HCT116 (cell line): ENCODE measurements at regions not wholly inside any gene's neighbourhood (a gene's known extent, or its start where the extent isn't known, plus 50 kb on each side); places are given as distances from the start of the nearest gene placed in this dataset.

ENCODE experiments used
- ATAC-seq: fragments of 200-7000 bp; cut with Tn5 transposase; 2 replicates; pipeline ENCODE4 v1.9.1; 2020; ENCODE audit warnings: mild to moderate bottlenecking, moderate library complexity
- BruUV-seq: library from RNA; stranded (reverse); fragments of 400-500 nt; replicated peaks from 2 replicates; lab custom pipeline; 2021; lab: Mats Ljungman, UMichigan
- CTCF ChIA-PET: fragments of 300-600 bp; sonication (Branson Sonifier 250); formaldehyde crosslinking; loops from one replicate; lab custom pipeline; 2021; ENCODE audit warnings: antibody characterized with exemption; lab: Charles Lee
- POLR2A ChIA-PET: fragments of 300-600, 350-600 bp; sonication (Branson Sonifier 250); formaldehyde crosslinking; loops from one replicate; lab custom pipeline; 2021; ENCODE audit warnings: antibody characterized with exemption; lab: Charles Lee
- RAD21 ChIA-PET, 2 experiments: fragments of 300-600 bp; sonication (Branson Sonifier 250); formaldehyde crosslinking; loops; one replicate each; lab custom pipeline; 2023; ENCODE audit warnings: low total read pairs in 2 of 2; ENCODE audit not compliant: uncharacterized antibody in 2 of 2, unreplicated experiment in 2 of 2, low non-redundant PET in 1 of 2; lab: Charles Lee
- DNase-seq: peaks from one replicate; pipeline ENCODE4 v3.0.0-alpha.2; 2010; ENCODE audit warnings: low read depth, low spot score
- H2AFZ ChIP-seq: fragments of 200-600 bp; shearing (Covaris generic), sonication (generic); 2 replicates; pipeline ENCODE4 v1.6.1; 2017; ENCODE audit warnings: low read depth, mixed run types, mixed read lengths, antibody characterized with exemption, low read length; ENCODE audit not compliant: poor library complexity, severe bottlenecking
- H3K27ac ChIP-seq: 2 replicates; pipeline ENCODE4 v1.5.1; 2012; ENCODE audit warnings: low read depth, low read length
- H3K27me3 ChIP-seq: fragments of 200-600 bp; sonication (generic); 2 replicates; pipeline ENCODE4 v1.6.1; 2016; ENCODE audit warnings: mixed run types, low read length, mixed read lengths; ENCODE audit not compliant: insufficient read depth
- H3K36me3 ChIP-seq, 2 experiments: fragments of 200-500 bp in 1 of 2; fragments of 200-600 bp in 1 of 2; sonication (Bioruptor generic) in 1 of 2; sonication (generic) in 1 of 2; 2 replicates each; pipeline versions ENCODE4 v1.5.1 to v1.6.1; 2014 to 2016; ENCODE audit warnings: low read length in 2 of 2, inconsistent platforms in 1 of 2, mixed read lengths in 1 of 2, mixed run types in 1 of 2; ENCODE audit not compliant: insufficient read depth in 2 of 2, control insufficient read depth in 1 of 2
- H3K4me1 ChIP-seq, 2 experiments: fragments of 200-600 bp in 1 of 2; sonication (generic) in 1 of 2; 2 replicates each; pipeline versions ENCODE4 v1.5.1 to v1.6.1; 2012 to 2017; ENCODE audit warnings: low read length in 2 of 2, inconsistent platforms in 1 of 2, mild to moderate bottlenecking in 1 of 2, mixed read lengths in 1 of 2, mixed run types in 1 of 2, moderate library complexity in 1 of 2; ENCODE audit not compliant: insufficient read depth in 2 of 2, control insufficient read depth in 1 of 2
- H3K4me2 ChIP-seq: fragments of 200-600 bp; sonication (generic); 2 replicates; pipeline ENCODE4 v1.6.1; 2017; ENCODE audit warnings: mixed run types, low read length, mixed read lengths
- H3K4me3 ChIP-seq, 2 experiments: fragments of 200-600 bp in 1 of 2; sonication (generic) in 1 of 2; replicated peaks in 1 of 2; 2 replicates each; pipeline ENCODE4 v1.5.1; 2011 to 2016; ENCODE audit warnings: low read length in 2 of 2, control low read depth in 1 of 2, low read depth in 1 of 2, mild to moderate bottlenecking in 1 of 2, mixed read lengths in 1 of 2, mixed run types in 1 of 2
- H3K79me2 ChIP-seq: fragments of 200-600 bp; sonication (generic); 2 replicates; pipeline ENCODE4 v1.6.1; 2017; ENCODE audit warnings: mild to moderate bottlenecking, mixed run types, low read length, moderate library complexity, mixed read lengths; ENCODE audit not compliant: insufficient read depth
- H3K9ac ChIP-seq: fragments of 200-600 bp; sonication (generic); 2 replicates; pipeline ENCODE4 v1.6.1; 2016; ENCODE audit warnings: low read length, mixed read lengths
- H3K9me2 ChIP-seq: fragments of 200-600 bp; sonication (generic), shearing (Covaris generic); 2 replicates; pipeline ENCODE4 v1.6.1; 2017; ENCODE audit warnings: mixed run types, mild to moderate bottlenecking, moderate library complexity; ENCODE audit not compliant: insufficient read depth
- H3K9me3 ChIP-seq, 2 experiments: fragments of 200-500 bp in 1 of 2; fragments of 200-600 bp in 1 of 2; sonication (Bioruptor generic) in 1 of 2; sonication (generic) in 1 of 2; 2 replicates each; pipeline ENCODE4 v1.6.1; 2014 to 2017; ENCODE audit warnings: low read length in 2 of 2, mixed read lengths in 2 of 2, inconsistent platforms in 1 of 2, low read depth in 1 of 2, mild to moderate bottlenecking in 1 of 2, mixed run types in 1 of 2, moderate library complexity in 1 of 2; ENCODE audit not compliant: control insufficient read depth in 1 of 2, insufficient read depth in 1 of 2
- H4K20me1 ChIP-seq: fragments of 200-600 bp; sonication (generic), shearing (Covaris generic); 2 replicates; pipeline ENCODE4 v1.6.1; 2017; ENCODE audit warnings: mixed run types, mild to moderate bottlenecking, moderate library complexity; ENCODE audit not compliant: insufficient read depth
- CBX3 ChIP-seq: IDR thresholded peaks from 2 replicates; pipeline ENCODE4 v1.6.1; 2012; ENCODE audit warnings: low read depth
- EGR1 ChIP-seq: IDR thresholded peaks from 2 replicates; pipeline ENCODE4 v1.6.1; 2012; ENCODE audit warnings: low read depth
- ELF1 ChIP-seq: IDR thresholded peaks from 2 replicates; pipeline ENCODE4 v1.6.1; 2012; ENCODE audit warnings: low read depth, borderline replicate concordance
- EZH2 ChIP-seq: fragments of 200-600 bp; sonication (generic); IDR thresholded peaks from 2 replicates; pipeline ENCODE4 v1.6.1; 2017; ENCODE audit warnings: antibody characterized with exemption, mixed run types
- FOSL1 ChIP-seq: IDR thresholded peaks from 2 replicates; pipeline ENCODE4 v1.6.1; 2012; ENCODE audit warnings: low read depth
- JUND ChIP-seq: IDR thresholded peaks from 2 replicates; pipeline ENCODE4 v1.6.1; 2012
- POLR2A ChIP-seq: IDR thresholded peaks from 2 replicates; pipeline ENCODE4 v1.7.0; 2011; ENCODE audit warnings: borderline replicate concordance; ENCODE audit not compliant: insufficient read depth, insufficient read length; ENCODE audit errors: extremely low read depth
- SIN3A ChIP-seq: IDR thresholded peaks from 2 replicates; pipeline ENCODE4 v1.6.1; 2012; ENCODE audit warnings: low read depth
- YY1 ChIP-seq: IDR thresholded peaks from 2 replicates; pipeline ENCODE4 v1.6.1; 2011; ENCODE audit warnings: low read length, low read depth, moderate library complexity, mild to moderate bottlenecking; ENCODE audit not compliant: insufficient replicate concordance; ENCODE audit errors: extremely low read depth
- intact Hi-C: fragments of 100-400 bp; cut with micrococcal nuclease; formaldehyde crosslinking; loops from 2 replicates; pipeline ENCODE4 v1.10.0; 2022
- TF ChIP-seq, protein P1 (sequence below), 3 experiments: fragments of 200-600 bp in 1 of 3; sonication (generic) in 1 of 3; IDR thresholded peaks in 2 of 3; conservative IDR thresholded peaks in 1 of 3; 2 replicates each; pipeline ENCODE4 v1.5.1; 2012 to 2017; ENCODE audit warnings: low read depth in 2 of 3, low read length in 2 of 3, antibody characterized with exemption in 1 of 3, borderline replicate concordance in 1 of 3, control low read depth in 1 of 3, mild to moderate bottlenecking in 1 of 3, mixed read lengths in 1 of 3, mixed run types in 1 of 3, moderate library complexity in 1 of 3; ENCODE audit not compliant: insufficient read depth in 1 of 3
- TF ChIP-seq, protein P2 (sequence below): IDR thresholded peaks from 2 replicates; pipeline ENCODE4 v1.6.1; 2012
- TF ChIP-seq, protein P3 (sequence below): IDR thresholded peaks from 2 replicates; pipeline ENCODE4 v1.6.1; 2011; ENCODE audit warnings: mild to moderate bottlenecking, low read length, moderate library complexity; ENCODE audit not compliant: insufficient replicate concordance; ENCODE audit errors: extremely low read depth
- TF ChIP-seq, protein P4 (sequence below): IDR thresholded peaks from 2 replicates; pipeline ENCODE4 v1.6.1; 2012

DNA sequence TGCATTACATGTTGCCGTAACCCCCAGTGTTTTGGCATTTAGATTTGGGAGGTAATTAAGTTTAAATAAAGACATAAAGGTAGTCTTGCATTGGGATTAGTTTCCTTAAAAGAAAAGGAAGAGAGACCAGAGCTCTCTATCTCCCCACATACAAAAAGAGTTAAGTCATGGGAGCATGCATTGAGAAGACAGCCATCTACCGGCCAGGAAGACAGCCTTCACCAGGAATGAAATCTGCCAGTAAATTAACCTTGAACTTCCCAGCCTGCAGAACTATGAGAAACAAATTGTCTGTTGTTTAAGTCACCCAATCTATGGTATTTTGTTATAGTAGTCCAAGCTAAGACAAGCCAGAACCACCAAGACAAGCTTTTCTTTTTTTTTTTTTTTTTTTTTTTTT, 567.0 kb upstream of the CDH18 start:
- Histone ChIP-seq H3K36me3 (no peaks in the 10 kb centered on the region), H3K9me2 (no peaks in the 10 kb centered on the region), H4K20me1 (no peaks in the 10 kb centered on the region), H3K9me3 (peaks cover 13 to 23% of the 10 kb centered on the region in 2 experiments; a peak in 3 of 4 replicates), H2AFZ (no peak overlapping the region), H3K27ac (no peak overlapping the region), H3K27me3 (no peaks in the 10 kb centered on the region), H3K9ac (no peak overlapping the region), H3K4me1 (no peaks in the 10 kb centered on the region), H3K79me2 (no peaks in the 10 kb centered on the region), H3K4me3 (no peak overlapping the region), H3K4me2 (no peak overlapping the region)
- CTCF ChIA-PET = no interaction called here
- no peak for ATAC-seq
- TF ChIP-seq EZH2 (no peak), EGR1 (no peak), CBX3 (no peak), JUND (no peak), YY1 (no peak), SIN3A (no peak), FOSL1 (no peak), POLR2A (no peak), ELF1 (no peak)
- TF ChIP-seq, protein P1, sequence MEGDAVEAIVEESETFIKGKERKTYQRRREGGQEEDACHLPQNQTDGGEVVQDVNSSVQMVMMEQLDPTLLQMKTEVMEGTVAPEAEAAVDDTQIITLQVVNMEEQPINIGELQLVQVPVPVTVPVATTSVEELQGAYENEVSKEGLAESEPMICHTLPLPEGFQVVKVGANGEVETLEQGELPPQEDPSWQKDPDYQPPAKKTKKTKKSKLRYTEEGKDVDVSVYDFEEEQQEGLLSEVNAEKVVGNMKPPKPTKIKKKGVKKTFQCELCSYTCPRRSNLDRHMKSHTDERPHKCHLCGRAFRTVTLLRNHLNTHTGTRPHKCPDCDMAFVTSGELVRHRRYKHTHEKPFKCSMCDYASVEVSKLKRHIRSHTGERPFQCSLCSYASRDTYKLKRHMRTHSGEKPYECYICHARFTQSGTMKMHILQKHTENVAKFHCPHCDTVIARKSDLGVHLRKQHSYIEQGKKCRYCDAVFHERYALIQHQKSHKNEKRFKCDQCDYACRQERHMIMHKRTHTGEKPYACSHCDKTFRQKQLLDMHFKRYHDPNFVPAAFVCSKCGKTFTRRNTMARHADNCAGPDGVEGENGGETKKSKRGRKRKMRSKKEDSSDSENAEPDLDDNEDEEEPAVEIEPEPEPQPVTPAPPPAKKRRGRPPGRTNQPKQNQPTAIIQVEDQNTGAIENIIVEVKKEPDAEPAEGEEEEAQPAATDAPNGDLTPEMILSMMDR (IDR thresholded peaks at IDR 0.05 in 2 of 3, conservative IDR thresholded peaks at IDR 0.05 in 1 of 3; ENCODE audit: borderline replicate concordance in 1 of 3, insufficient read depth in 1 of 3, low read depth in 2 of 3, low read length in 2 of 3) = no peak
- TF ChIP-seq, protein P2, sequence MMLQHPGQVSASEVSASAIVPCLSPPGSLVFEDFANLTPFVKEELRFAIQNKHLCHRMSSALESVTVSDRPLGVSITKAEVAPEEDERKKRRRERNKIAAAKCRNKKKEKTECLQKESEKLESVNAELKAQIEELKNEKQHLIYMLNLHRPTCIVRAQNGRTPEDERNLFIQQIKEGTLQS = no peak
- TF ChIP-seq, protein P3, sequence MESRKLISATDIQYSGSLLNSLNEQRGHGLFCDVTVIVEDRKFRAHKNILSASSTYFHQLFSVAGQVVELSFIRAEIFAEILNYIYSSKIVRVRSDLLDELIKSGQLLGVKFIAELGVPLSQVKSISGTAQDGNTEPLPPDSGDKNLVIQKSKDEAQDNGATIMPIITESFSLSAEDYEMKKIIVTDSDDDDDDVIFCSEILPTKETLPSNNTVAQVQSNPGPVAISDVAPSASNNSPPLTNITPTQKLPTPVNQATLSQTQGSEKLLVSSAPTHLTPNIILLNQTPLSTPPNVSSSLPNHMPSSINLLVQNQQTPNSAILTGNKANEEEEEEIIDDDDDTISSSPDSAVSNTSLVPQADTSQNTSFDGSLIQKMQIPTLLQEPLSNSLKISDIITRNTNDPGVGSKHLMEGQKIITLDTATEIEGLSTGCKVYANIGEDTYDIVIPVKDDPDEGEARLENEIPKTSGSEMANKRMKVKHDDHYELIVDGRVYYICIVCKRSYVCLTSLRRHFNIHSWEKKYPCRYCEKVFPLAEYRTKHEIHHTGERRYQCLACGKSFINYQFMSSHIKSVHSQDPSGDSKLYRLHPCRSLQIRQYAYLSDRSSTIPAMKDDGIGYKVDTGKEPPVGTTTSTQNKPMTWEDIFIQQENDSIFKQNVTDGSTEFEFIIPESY = no peak
- TF ChIP-seq, protein P4, sequence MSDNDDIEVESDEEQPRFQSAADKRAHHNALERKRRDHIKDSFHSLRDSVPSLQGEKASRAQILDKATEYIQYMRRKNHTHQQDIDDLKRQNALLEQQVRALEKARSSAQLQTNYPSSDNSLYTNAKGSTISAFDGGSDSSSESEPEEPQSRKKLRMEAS = no peak
- POLR2A ChIA-PET = no interaction called here
- intact Hi-C loops = no loop called here
- RAD21 ChIA-PET = no interaction called here
- BruUV-seq = no TSS peak
- DNase-seq = no peak
